ENCODE measurements at regions not wholly inside any gene's neighbourhood (a gene's known extent, or its start where the extent isn't known, plus 50 kb on each side); places are given as distances from the start of the nearest gene placed in this dataset.

GRCh38 chr4:14095831-14096230, 468.3 kb upstream of the BOD1L1 start:
- Histone ChIP-seq H3K4me1 (no peaks in the 10 kb centered on the region), H3K36me3 (no peaks in the 10 kb centered on the region), H3K9me3 (no peaks in the 10 kb centered on the region), H3K4me3 (ENCODE audit: low read depth, low read length) (no peak overlapping the region), H3K27me3 (no peaks in the 10 kb centered on the region)
- no peak for TF ChIP-seq CTCF (IDR thresholded peaks at IDR 0.05; ENCODE audit: low read depth, low read length)
- no peak for DNase-seq

GRCh38 chr4:14096396-14096965, 469.0 kb upstream of the BOD1L1 start:
- Histone ChIP-seq H3K4me3 (ENCODE audit: low read depth, low read length) (no peak overlapping the region), H3K4me1 (no peaks in the 10 kb centered on the region), H3K9me3 (no peaks in the 10 kb centered on the region), H3K36me3 (no peaks in the 10 kb centered on the region), H3K27me3 (no peaks in the 10 kb centered on the region)
- no peak for DNase-seq
- TF ChIP-seq CTCF (IDR thresholded peaks at IDR 0.05; ENCODE audit: low read depth, low read length): no peak

GRCh38 chr4:14100349-14100748, 472.8 kb upstream of the BOD1L1 start:
- DNase-seq: no peak
- TF ChIP-seq CTCF (IDR thresholded peaks at IDR 0.05; ENCODE audit: low read depth, low read length): no peak
- Histone ChIP-seq H3K9me3 (no peaks in the 10 kb centered on the region), H3K4me3 (ENCODE audit: low read depth, low read length) (no peak overlapping the region), H3K4me1 (no peaks in the 10 kb centered on the region), H3K36me3 (no peaks in the 10 kb centered on the region), H3K27me3 (no peaks in the 10 kb centered on the region)

- H3K4me1 ChIP-seq: no peaks in the 10 kb centered on the region
- H3K4me3 ChIP-seq (ENCODE audit: low read depth, low read length): no peak overlapping the region
- peaks cover 2% of the 10 kb centered on the region; the same call in 1 of the 2 replicates for H3K9me3 ChIP-seq
- H3K36me3 ChIP-seq: no peaks in the 10 kb centered on the region
- no peak for TF ChIP-seq CTCF (IDR thresholded peaks at IDR 0.05; ENCODE audit: low read depth, low read length)
- DNase-seq: no peak
- H3K27me3 ChIP-seq: no peaks in the 10 kb centered on the region
Measured at GRCh38 chr4:14110407-14110806, 482.9 kb upstream of the BOD1L1 start.

- TF ChIP-seq CTCF (IDR thresholded peaks at IDR 0.05; ENCODE audit: low read depth, low read length): no peak
- Histone ChIP-seq H3K27me3 (no peaks in the 10 kb centered on the region), H3K4me3 (ENCODE audit: low read depth, low read length) (no peak overlapping the region), H3K4me1 (no peaks in the 10 kb centered on the region), H3K9me3 (peaks cover 2% of the 10 kb centered on the region; the same call in 1 of the 2 replicates), H3K36me3 (no peaks in the 10 kb centered on the region)
- no peak for DNase-seq
Measured at GRCh38 chr4:14111730-14112181, 484.2 kb upstream of the BOD1L1 start.

GRCh38 chr4:14115106-14115505, 487.6 kb upstream of the BOD1L1 start:
- H3K36me3 ChIP-seq: no peaks in the 10 kb centered on the region
- peaks cover 2% of the 10 kb centered on the region; the same call in 1 of the 2 replicates for H3K9me3 ChIP-seq
- TF ChIP-seq CTCF (IDR thresholded peaks at IDR 0.05; ENCODE audit: low read depth, low read length): no peak
- no peaks in the 10 kb centered on the region for H3K4me1 ChIP-seq
- DNase-seq: no peak
- no peak overlapping the region for H3K4me3 ChIP-seq (ENCODE audit: low read depth, low read length)
- no peaks in the 10 kb centered on the region for H3K27me3 ChIP-seq

Data from BE2C (cell line).